A549 (cell line): ENCODE measurements at regions not wholly inside any gene's neighbourhood (a gene's known extent, or its start where the extent isn't known, plus 50 kb on each side); places are given as distances from the start of the nearest gene placed in this dataset.

Experiments used
- ATAC-seq, 2 experiments: fragments of 200-7000 bp in 1 of 2; fragments of >200 bp in 1 of 2; cut with Nextera tagmentation in 1 of 2; cut with Tn5 transposase in 1 of 2; 3 replicates each; pipeline versions ENCODE4 v1.8.0 to v1.9.1; 2018 to 2020; ENCODE audit warnings: mild to moderate bottlenecking in 1 of 2, moderate library complexity in 1 of 2
- CTCF ChIA-PET: fragments of 300-600 bp; sonication (Branson Sonifier 250); formaldehyde crosslinking; extraction: SDS; loops from one replicate; lab custom pipeline; 2021; ENCODE audit warnings: antibody characterized with exemption, inconsistent platforms; lab: Yijun Ruan, JAX
- POLR2A ChIA-PET: fragments of 350-600 bp; formaldehyde crosslinking; extraction: SDS; loops from one replicate; lab custom pipeline; 2021; ENCODE audit warnings: antibody characterized with exemption, inconsistent platforms; lab: Yijun Ruan, JAX
- DNase-seq, 2 experiments: peaks; one replicate each; pipeline versions ENCODE4 v3.0.0 to v3.0.0-alpha.2; 2011 to 2016; ENCODE audit warnings: low read depth in 1 of 2, low spot score in 1 of 2
- FAIRE-seq: peaks from 2 replicates; lab custom pipeline; 2011; peaks lifted over from hg19 to GRCh38; lab: Jason Lieb, UNC
- H3K27ac ChIP-seq, 2 experiments: fragments of >200 bp; sonication (Bioruptor Twin); formaldehyde crosslinking; 3 replicates each; pipeline ENCODE4 v1.5.1; 2016 to 2017
- H3K4me1 ChIP-seq: fragments of >200 bp; sonication (Bioruptor Twin); formaldehyde crosslinking; 3 replicates; pipeline ENCODE4 v1.6.1; 2016
- H3K4me2 ChIP-seq: fragments of >200 bp; sonication (Bioruptor Twin); formaldehyde crosslinking; 3 replicates; pipeline ENCODE4 v1.6.1; 2016
- H3K4me3 ChIP-seq: fragments of >200 bp; sonication (Bioruptor Twin); formaldehyde crosslinking; 3 replicates; pipeline ENCODE4 v1.5.1; 2016
- H3K9me3 ChIP-seq: fragments of >200 bp; sonication (Bioruptor Twin); formaldehyde crosslinking; 3 replicates; pipeline ENCODE4 v1.6.1; 2016
- CBX8 ChIP-seq: fragments of 200-600 bp; sonication (generic); IDR thresholded peaks from 2 replicates; pipeline ENCODE4 v1.6.1; 2016
- EHF ChIP-seq: fragments of 250-450 bp; sonication (Bioruptor Pico); IDR thresholded peaks from 2 replicates; pipeline ENCODE4 v1.5.0; 2020; ENCODE audit warnings: mild to moderate bottlenecking
- EHMT2 ChIP-seq: fragments of 200-600 bp; sonication (generic); IDR thresholded peaks from 2 replicates; pipeline ENCODE4 v1.6.1; 2016; ENCODE audit warnings: antibody characterized with exemption, low read depth, mild to moderate bottlenecking, moderate library complexity
- ESRRA ChIP-seq: fragments of 150-350 bp; IDR thresholded peaks from 2 replicates; pipeline ENCODE4 v1.6.1; 2014; ENCODE audit warnings: mild to moderate bottlenecking, low read length, borderline replicate concordance
- FOSB ChIP-seq: fragments of 250-450 bp; sonication (Bioruptor Pico); IDR thresholded peaks from 2 replicates; pipeline ENCODE4 v1.5.0; 2020; ENCODE audit warnings: mild to moderate bottlenecking, moderate library complexity
- HEYL ChIP-seq: fragments of 250-450 bp; sonication (Bioruptor Pico); IDR thresholded peaks from 2 replicates; pipeline ENCODE4 v1.8.0; 2021; ENCODE audit warnings: mild to moderate bottlenecking, moderate library complexity
- HOXB13 ChIP-seq: fragments of 250-450 bp; sonication (Bioruptor Pico); IDR thresholded peaks from 2 replicates; pipeline ENCODE4 v1.5.0; 2020; ENCODE audit warnings: low read depth, mild to moderate bottlenecking, moderate library complexity
- JUN ChIP-seq, 2 experiments: fragments of >200 bp; sonication (Bioruptor Twin); formaldehyde crosslinking; IDR thresholded peaks; 2 replicates in 1 of 2; 3 replicates in 1 of 2; pipeline ENCODE4 v1.6.1; 2016 to 2017
- KDM1A ChIP-seq: fragments of 200-600 bp; sonication (generic); IDR thresholded peaks from 2 replicates; pipeline ENCODE4 v1.6.1; 2016; ENCODE audit warnings: low read depth, mild to moderate bottlenecking
- KDM5A ChIP-seq: fragments of 200-600 bp; sonication (generic); IDR thresholded peaks from 2 replicates; pipeline ENCODE4 v1.6.1; 2016; ENCODE audit warnings: antibody characterized with exemption, mild to moderate bottlenecking
- MAFK ChIP-seq: fragments of 450-650 bp; IDR thresholded peaks from 2 replicates; pipeline ENCODE4 v1.6.1; 2014; ENCODE audit not compliant: partially characterized antibody
- MAZ ChIP-seq: fragments of 150-350 bp; IDR thresholded peaks from 2 replicates; pipeline ENCODE4 v1.6.1; 2014; ENCODE audit warnings: antibody characterized with exemption, low read depth, low read length, borderline replicate concordance
- MYC ChIP-seq: IDR thresholded peaks from 2 replicates; pipeline ENCODE4 v1.6.1; 2012; ENCODE audit warnings: mild to moderate bottlenecking, inconsistent platforms, low read length, improper control_type of control experiment, borderline replicate concordance
- NFE2L2 ChIP-seq: fragments of 150-350 bp; conservative IDR thresholded peaks from 2 replicates; pipeline ENCODE4 v1.6.1; 2014; ENCODE audit warnings: low read length
- PHF8 ChIP-seq: fragments of 200-600 bp; sonication (generic); IDR thresholded peaks from 2 replicates; pipeline ENCODE4 v1.6.1; 2016; ENCODE audit warnings: low read depth, mild to moderate bottlenecking, antibody characterized with exemption, moderate library complexity, borderline replicate concordance
- POLR2A ChIP-seq: IDR thresholded peaks from 2 replicates; pipeline ENCODE4 v1.6.1; 2012; ENCODE audit warnings: mild to moderate bottlenecking, low read length
- RNF2 ChIP-seq: fragments of 200-600 bp; sonication (generic); IDR thresholded peaks from 2 replicates; pipeline ENCODE4 v1.6.1; 2016; ENCODE audit warnings: low read depth, mild to moderate bottlenecking, antibody characterized with exemption, moderate library complexity, borderline replicate concordance
- SMC3 ChIP-seq: fragments of >200 bp; sonication (Bioruptor Twin); formaldehyde crosslinking; IDR thresholded peaks from 3 replicates; pipeline ENCODE4 v1.6.1; 2018; ENCODE audit warnings: inconsistent platforms
- SREBF2 ChIP-seq: fragments of 450-650 bp; IDR thresholded peaks from 2 replicates; pipeline ENCODE4 v1.6.1; 2014; ENCODE audit warnings: mild to moderate bottlenecking, moderate library complexity
- ZSCAN20 ChIP-seq: fragments of 250-450 bp; sonication (Bioruptor Pico); IDR thresholded peaks from 2 replicates; pipeline ENCODE4 v1.8.0; 2022; ENCODE audit warnings: mild to moderate bottlenecking, moderate library complexity
- WGBS: methylation state at CpG from one replicate; pipeline ENCODE4 v1.1.6; 2017; ENCODE audit errors: missing lambda C conversion rate; 5-methylcytosine and 5-hydroxymethylcytosine counted together
- TF ChIP-seq, protein P1 (sequence below): fragments of >200 bp; sonication (Bioruptor Twin); formaldehyde crosslinking; IDR thresholded peaks from 2 replicates; pipeline ENCODE4 v1.6.1; 2016
- TF ChIP-seq, protein P2 (sequence below): fragments of 150-350 bp; IDR thresholded peaks from 2 replicates; pipeline ENCODE4 v1.6.1; 2014; ENCODE audit warnings: low read depth, mild to moderate bottlenecking, low read length
- TF ChIP-seq, protein P3 (sequence below): fragments of 200-600 bp; sonication (generic); IDR thresholded peaks from 2 replicates; pipeline ENCODE4 v1.6.1; 2016; ENCODE audit warnings: antibody characterized with exemption, mild to moderate bottlenecking, moderate library complexity
- TF ChIP-seq, protein P4 (sequence below): IDR thresholded peaks from 2 replicates; pipeline ENCODE4 v1.6.1; 2012
- TF ChIP-seq, protein P5 (sequence below): fragments of 450-650 bp; IDR thresholded peaks from 2 replicates; pipeline ENCODE4 v1.6.1; 2014; ENCODE audit warnings: antibody characterized with exemption

- Histone ChIP-seq H3K27ac (no peak overlapping the region), H3K4me2 (no peak overlapping the region), H3K4me3 (no peak overlapping the region), H3K4me1 (no peaks in the 10 kb centered on the region; the same call in 2 of the 3 replicates), H3K9me3 (peaks cover 13% of the 10 kb centered on the region; the same call in 2 of the 3 replicates)
- ChIA-PET POLR2A (no interaction called here), CTCF (no interaction called here)
- ATAC-seq (no peak), DNase-seq (no peak), FAIRE-seq (no peak)
- 72% methylated on average over 3 of the region's 3 CpGs for WGBS
- TF ChIP-seq ESRRA = no peak
- TF ChIP-seq EHMT2 = no peak
- TF ChIP-seq KDM1A = no peak
Observed at GRCh38 chr5:159708090-159708489, 208.2 kb upstream of the ADRA1B start.

DNA sequence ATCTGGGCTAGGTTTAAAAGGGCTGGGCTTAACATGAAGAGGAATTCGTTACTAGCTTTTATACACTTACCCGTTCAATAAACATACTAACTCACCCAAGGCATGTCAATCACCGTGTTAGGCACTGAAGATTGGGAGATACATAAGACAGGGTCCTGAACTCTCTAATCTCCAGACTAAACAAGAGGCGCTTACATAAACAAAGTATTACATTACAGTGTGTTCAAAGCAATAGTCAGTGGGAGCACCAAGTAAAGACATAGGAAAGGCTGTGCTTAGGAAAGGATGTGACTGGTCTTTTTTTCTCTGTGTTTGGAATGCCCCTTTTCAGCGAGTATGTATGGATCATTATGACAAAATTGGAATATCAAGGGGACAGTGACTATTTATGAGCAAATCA, 203.6 kb upstream of the ADRA1B start:
- Histone ChIP-seq H3K4me2 (0 out of 3 replicates have a peak overlapping the region, but pooled peaks have one; percentile 4), H3K9me3 (peaks cover 11% of the 10 kb centered on the region; the same call in 2 of the 3 replicates), H3K4me3 (no peak overlapping the region), H3K4me1 (no peaks in the 10 kb centered on the region; the same call in 2 of the 3 replicates), H3K27ac (no peak overlapping the region)
- WGBS = 50% methylated on average over 5 of the region's 5 CpGs
- CTCF ChIA-PET = no interaction called here
- FAIRE-seq (no peak), ATAC-seq (peak in 1 of 2 experiments; percentile 43; a peak in 2 of 6 replicates), DNase-seq (no peak)
- POLR2A ChIA-PET = no interaction called here
- TF ChIP-seq, protein P1, sequence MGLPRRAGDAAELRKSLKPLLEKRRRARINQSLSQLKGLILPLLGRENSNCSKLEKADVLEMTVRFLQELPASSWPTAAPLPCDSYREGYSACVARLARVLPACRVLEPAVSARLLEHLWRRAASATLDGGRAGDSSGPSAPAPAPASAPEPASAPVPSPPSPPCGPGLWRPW = no peak
- TF ChIP-seq HEYL (CRISPR knock-in tag) = no peak
- no peak for TF ChIP-seq NFE2L2
- no peak for TF ChIP-seq SMC3
- no peak for TF ChIP-seq EHF (CRISPR knock-in tag)

- TF ChIP-seq JUN (IDR thresholded peaks at IDR 0.05) (no peak), CBX8 (no peak), KDM5A (no peak), FOSB (CRISPR knock-in tag) (no peak), POLR2A (no peak)
- TF ChIP-seq, protein P2, sequence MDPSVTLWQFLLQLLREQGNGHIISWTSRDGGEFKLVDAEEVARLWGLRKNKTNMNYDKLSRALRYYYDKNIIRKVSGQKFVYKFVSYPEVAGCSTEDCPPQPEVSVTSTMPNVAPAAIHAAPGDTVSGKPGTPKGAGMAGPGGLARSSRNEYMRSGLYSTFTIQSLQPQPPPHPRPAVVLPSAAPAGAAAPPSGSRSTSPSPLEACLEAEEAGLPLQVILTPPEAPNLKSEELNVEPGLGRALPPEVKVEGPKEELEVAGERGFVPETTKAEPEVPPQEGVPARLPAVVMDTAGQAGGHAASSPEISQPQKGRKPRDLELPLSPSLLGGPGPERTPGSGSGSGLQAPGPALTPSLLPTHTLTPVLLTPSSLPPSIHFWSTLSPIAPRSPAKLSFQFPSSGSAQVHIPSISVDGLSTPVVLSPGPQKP = no peak
- ChIA-PET CTCF (no interaction called here), POLR2A (no interaction called here)
- Histone ChIP-seq H3K27ac (no peak overlapping the region), H3K4me1 (no peaks in the 10 kb centered on the region; the same call in 2 of the 3 replicates), H3K9me3 (peaks cover 6% of the 10 kb centered on the region; the same call in 2 of the 3 replicates), H3K4me2 (no peak overlapping the region), H3K4me3 (no peak overlapping the region)
- DNase-seq (no peak), FAIRE-seq (no peak), ATAC-seq (no peak)
Observed at GRCh38 chr5:159713254-159713653, 203.0 kb upstream of the ADRA1B start.

DNA sequence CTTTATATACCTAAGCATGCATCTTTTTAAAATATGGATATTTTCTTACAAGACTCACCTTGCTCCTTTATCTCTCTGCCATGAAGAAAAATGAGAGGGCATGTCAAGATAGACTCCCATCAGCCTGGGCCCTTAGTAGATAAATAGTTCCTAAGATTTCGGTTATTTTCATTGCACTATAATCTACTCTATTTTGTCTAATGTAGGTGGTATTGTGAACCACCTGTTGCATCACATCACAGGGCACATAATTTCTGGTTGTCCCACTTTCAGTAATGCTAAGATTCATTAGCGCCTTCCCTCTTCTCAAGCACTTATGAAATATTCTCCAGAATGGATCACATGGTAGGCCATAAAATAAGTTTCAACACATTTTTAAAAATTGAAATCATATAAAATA, 202.5 kb upstream of the ADRA1B start:
- H3K4me3 ChIP-seq = no peak overlapping the region
- 95% methylated on average over 2 of the region's 2 CpGs for WGBS
- peaks cover under 1% of the 10 kb centered on the region; the same call in 1 of the 3 replicates for H3K9me3 ChIP-seq
- FAIRE-seq (no peak), DNase-seq (no peak), ATAC-seq (no peak)
- H3K27ac ChIP-seq = no peak overlapping the region
- H3K4me1 ChIP-seq = no peaks in the 10 kb centered on the region; the same call in 2 of the 3 replicates
- H3K4me2 ChIP-seq = no peak overlapping the region
- CTCF ChIA-PET = no interaction called here
- POLR2A ChIA-PET = no interaction called here
- TF ChIP-seq ZSCAN20 (CRISPR knock-in tag) (no peak), SREBF2 (no peak), MAZ (no peak), PHF8 (no peak), MAFK (no peak), MYC (no peak), RNF2 (no peak), HOXB13 (CRISPR knock-in tag) (no peak)
- TF ChIP-seq, protein P1 = no peak
- TF ChIP-seq, protein P3, sequence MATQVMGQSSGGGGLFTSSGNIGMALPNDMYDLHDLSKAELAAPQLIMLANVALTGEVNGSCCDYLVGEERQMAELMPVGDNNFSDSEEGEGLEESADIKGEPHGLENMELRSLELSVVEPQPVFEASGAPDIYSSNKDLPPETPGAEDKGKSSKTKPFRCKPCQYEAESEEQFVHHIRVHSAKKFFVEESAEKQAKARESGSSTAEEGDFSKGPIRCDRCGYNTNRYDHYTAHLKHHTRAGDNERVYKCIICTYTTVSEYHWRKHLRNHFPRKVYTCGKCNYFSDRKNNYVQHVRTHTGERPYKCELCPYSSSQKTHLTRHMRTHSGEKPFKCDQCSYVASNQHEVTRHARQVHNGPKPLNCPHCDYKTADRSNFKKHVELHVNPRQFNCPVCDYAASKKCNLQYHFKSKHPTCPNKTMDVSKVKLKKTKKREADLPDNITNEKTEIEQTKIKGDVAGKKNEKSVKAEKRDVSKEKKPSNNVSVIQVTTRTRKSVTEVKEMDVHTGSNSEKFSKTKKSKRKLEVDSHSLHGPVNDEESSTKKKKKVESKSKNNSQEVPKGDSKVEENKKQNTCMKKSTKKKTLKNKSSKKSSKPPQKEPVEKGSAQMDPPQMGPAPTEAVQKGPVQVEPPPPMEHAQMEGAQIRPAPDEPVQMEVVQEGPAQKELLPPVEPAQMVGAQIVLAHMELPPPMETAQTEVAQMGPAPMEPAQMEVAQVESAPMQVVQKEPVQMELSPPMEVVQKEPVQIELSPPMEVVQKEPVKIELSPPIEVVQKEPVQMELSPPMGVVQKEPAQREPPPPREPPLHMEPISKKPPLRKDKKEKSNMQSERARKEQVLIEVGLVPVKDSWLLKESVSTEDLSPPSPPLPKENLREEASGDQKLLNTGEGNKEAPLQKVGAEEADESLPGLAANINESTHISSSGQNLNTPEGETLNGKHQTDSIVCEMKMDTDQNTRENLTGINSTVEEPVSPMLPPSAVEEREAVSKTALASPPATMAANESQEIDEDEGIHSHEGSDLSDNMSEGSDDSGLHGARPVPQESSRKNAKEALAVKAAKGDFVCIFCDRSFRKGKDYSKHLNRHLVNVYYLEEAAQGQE = no peak
- TF ChIP-seq, protein P4, sequence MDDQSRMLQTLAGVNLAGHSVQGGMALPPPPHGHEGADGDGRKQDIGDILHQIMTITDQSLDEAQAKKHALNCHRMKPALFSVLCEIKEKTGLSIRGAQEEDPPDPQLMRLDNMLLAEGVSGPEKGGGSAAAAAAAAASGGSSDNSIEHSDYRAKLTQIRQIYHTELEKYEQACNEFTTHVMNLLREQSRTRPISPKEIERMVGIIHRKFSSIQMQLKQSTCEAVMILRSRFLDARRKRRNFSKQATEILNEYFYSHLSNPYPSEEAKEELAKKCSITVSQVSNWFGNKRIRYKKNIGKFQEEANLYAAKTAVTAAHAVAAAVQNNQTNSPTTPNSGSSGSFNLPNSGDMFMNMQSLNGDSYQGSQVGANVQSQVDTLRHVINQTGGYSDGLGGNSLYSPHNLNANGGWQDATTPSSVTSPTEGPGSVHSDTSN = no peak
- TF ChIP-seq, protein P5, sequence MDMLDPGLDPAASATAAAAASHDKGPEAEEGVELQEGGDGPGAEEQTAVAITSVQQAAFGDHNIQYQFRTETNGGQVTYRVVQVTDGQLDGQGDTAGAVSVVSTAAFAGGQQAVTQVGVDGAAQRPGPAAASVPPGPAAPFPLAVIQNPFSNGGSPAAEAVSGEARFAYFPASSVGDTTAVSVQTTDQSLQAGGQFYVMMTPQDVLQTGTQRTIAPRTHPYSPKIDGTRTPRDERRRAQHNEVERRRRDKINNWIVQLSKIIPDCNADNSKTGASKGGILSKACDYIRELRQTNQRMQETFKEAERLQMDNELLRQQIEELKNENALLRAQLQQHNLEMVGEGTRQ = no peak
